OCI-LY3 (cell line): ENCODE measurements at regions not wholly inside any gene's neighbourhood (a gene's known extent, or its start where the extent isn't known, plus 50 kb on each side); places are given as distances from the start of the nearest gene placed in this dataset.

Experiments used
- H2AFZ ChIP-seq: fragments of 200-600, 300-600 bp; shearing (Covaris generic); 2 replicates; pipeline ENCODE4 v1.6.0; 2014; ENCODE audit warnings: antibody characterized with exemption, low read depth, low read length
- H3K27ac ChIP-seq: fragments of 200-600, 300-600 bp; sonication (generic); 2 replicates; pipeline ENCODE4 v1.5.1; 2014; ENCODE audit warnings: mild to moderate bottlenecking, low read length, moderate library complexity, mixed read lengths
- H3K27me3 ChIP-seq: fragments of 200-600, 300-600 bp; sonication (generic); 2 replicates; pipeline ENCODE4 v1.6.1; 2014; ENCODE audit warnings: low read depth, low read length, mixed read lengths
- H3K36me3 ChIP-seq: fragments of 200-600, 300-600 bp; sonication (generic); replicated peaks from 2 replicates; pipeline ENCODE3; 2014; ENCODE audit warnings: low read depth, low read length, mixed read lengths
- H3K4me1 ChIP-seq: fragments of 300-600, 200-600 bp; sonication (generic); 2 replicates; pipeline ENCODE4 v1.6.1; 2014; ENCODE audit warnings: low read length, mixed read lengths
- H3K4me2 ChIP-seq: fragments of 200-600, 300-600 bp; sonication (generic); 2 replicates; pipeline ENCODE4 v1.6.1; 2014; ENCODE audit warnings: low read length, mixed read lengths
- H3K4me3 ChIP-seq: fragments of 300-600, 200-600 bp; sonication (generic); 2 replicates; pipeline ENCODE4 v1.5.1; 2014; ENCODE audit warnings: antibody characterized with exemption, mild to moderate bottlenecking, low read length, moderate library complexity
- H3K79me2 ChIP-seq: fragments of 300-600, 200-600 bp; shearing (Covaris generic); 2 replicates; pipeline ENCODE4 v1.6.1; 2014; ENCODE audit warnings: mild to moderate bottlenecking, low read length, mixed read lengths
- H3K9ac ChIP-seq: fragments of 300-600, 200-600 bp; shearing (Covaris generic); 2 replicates; pipeline ENCODE4 v1.6.0; 2014; ENCODE audit warnings: mild to moderate bottlenecking, low read length, moderate library complexity
- H3K9me3 ChIP-seq: fragments of 200-600, 300-600 bp; shearing (Covaris generic); 2 replicates; pipeline ENCODE4 v1.6.1; 2014; ENCODE audit warnings: low read length, mixed read lengths; ENCODE audit not compliant: insufficient read depth
- H4K20me1 ChIP-seq: fragments of 200-600, 300-600 bp; sonication (generic); 2 replicates; pipeline ENCODE4 v1.6.1; 2016; ENCODE audit warnings: low read length, mixed read lengths; ENCODE audit not compliant: insufficient read depth
- EZH2phosphoT487 ChIP-seq: fragments of 200-600 bp; shearing (Covaris generic); IDR thresholded peaks from 2 replicates; pipeline ENCODE4 v1.6.1; 2018; ENCODE audit warnings: antibody characterized with exemption, mixed run types, low read depth
- TF ChIP-seq, protein P1 (sequence below): fragments of 200-600, 300-600 bp; sonication (generic); IDR thresholded peaks from 2 replicates; pipeline ENCODE4 v1.5.1; 2014; ENCODE audit warnings: antibody characterized with exemption, low read length, low read depth

DNA sequence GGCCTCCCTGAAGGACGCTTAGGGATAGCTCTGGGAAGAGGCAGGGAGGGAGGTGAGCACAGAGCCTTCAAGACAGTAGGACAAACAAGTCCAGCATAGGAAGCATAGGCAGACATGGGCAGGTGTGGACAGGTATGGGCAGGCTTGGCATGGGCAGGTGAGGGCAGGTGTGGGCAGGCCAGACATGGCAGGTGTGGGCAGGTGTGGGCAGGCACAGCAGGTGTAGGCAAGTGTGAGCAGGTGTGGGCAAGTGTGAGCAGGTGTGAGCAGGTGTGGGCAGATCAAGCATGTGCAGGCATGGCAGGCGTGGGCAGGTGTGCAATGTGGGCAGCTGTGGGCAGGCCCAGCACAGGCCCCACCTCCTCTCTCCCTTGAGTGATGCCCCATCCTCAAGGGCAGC is 148.8 kb upstream of the ZMIZ1 start:
- Histone ChIP-seq H3K36me3 (no peaks in the 10 kb centered on the region), H3K27ac (no peak overlapping the region), H4K20me1 (no peaks in the 10 kb centered on the region), H3K79me2 (no peaks in the 10 kb centered on the region), H3K4me3 (no peak overlapping the region), H3K27me3 (peaks cover 38% of the 10 kb centered on the region), H3K4me1 (peaks cover 23% of the 10 kb centered on the region), H3K4me2 (no peak overlapping the region), H2AFZ (no peak overlapping the region), H3K9ac (no peak overlapping the region), H3K9me3 (no peaks in the 10 kb centered on the region)
- TF ChIP-seq EZH2phosphoT487, result no peak
- TF ChIP-seq, protein P1, sequence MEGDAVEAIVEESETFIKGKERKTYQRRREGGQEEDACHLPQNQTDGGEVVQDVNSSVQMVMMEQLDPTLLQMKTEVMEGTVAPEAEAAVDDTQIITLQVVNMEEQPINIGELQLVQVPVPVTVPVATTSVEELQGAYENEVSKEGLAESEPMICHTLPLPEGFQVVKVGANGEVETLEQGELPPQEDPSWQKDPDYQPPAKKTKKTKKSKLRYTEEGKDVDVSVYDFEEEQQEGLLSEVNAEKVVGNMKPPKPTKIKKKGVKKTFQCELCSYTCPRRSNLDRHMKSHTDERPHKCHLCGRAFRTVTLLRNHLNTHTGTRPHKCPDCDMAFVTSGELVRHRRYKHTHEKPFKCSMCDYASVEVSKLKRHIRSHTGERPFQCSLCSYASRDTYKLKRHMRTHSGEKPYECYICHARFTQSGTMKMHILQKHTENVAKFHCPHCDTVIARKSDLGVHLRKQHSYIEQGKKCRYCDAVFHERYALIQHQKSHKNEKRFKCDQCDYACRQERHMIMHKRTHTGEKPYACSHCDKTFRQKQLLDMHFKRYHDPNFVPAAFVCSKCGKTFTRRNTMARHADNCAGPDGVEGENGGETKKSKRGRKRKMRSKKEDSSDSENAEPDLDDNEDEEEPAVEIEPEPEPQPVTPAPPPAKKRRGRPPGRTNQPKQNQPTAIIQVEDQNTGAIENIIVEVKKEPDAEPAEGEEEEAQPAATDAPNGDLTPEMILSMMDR, result no peak

DNA sequence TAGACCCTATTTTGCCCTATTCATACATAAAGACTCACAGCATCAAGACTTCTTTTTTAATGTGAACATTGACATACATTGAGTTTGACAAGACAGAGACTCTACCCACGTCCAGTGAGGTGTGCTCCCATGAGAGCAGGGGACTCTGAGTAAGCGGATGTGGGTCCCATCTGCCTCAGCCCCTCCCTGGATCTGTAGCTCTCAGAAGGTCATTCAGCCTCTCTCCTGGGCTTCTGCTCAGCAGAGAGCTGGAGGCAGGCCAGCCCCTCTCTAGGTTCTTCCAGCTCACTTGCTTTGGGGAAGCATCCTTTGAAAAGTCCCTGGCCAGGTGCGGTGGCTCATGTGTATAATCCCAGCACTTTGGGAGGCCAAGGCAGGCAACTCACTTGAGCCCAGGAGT is 146.9 kb upstream of the ZMIZ1 start:
- H3K9ac ChIP-seq, result no peak overlapping the region
- H2AFZ ChIP-seq, result no peak overlapping the region

DNA sequence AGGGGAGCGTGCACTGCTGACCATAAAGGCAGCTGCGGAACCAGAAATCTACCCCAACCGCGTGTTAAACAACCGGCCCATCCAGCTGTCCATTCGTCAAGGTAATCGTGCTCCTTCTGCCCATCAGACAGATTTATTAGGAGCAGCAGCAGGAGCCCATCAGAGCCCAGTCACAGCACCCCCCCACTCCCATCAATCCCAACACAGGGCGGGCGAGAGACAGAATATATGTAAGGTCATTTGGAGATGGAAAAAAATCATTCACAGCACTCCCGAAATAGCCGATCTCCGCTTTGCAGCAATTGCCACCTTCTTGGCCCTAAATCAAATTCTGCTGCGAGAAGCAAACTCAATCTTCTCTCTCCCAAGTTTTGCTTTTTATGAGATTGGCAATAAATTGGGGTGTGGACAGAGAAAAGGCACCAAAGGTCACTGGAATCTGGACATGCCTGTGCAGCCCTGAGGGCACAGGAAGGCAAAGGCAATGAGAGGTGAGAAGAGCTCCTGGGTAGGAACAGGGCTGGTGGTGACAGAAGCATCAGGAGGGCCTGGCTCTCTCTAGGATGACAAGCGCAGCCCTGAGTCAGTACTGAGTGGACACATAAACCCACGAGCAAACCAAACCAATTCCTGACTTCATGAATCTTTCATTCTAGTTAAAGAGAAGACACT is 145.0 kb upstream of the ZMIZ1 start:
- Histone ChIP-seq H3K36me3 (no peaks in the 10 kb centered on the region), H3K79me2 (no peaks in the 10 kb centered on the region), H2AFZ (no peak overlapping the region), H3K9ac (no peak overlapping the region), H3K4me2 (no peak overlapping the region), H3K27me3 (peaks cover 14% of the 10 kb centered on the region), H4K20me1 (no peaks in the 10 kb centered on the region), H3K9me3 (no peaks in the 10 kb centered on the region), H3K4me3 (no peak overlapping the region), H3K4me1 (no peaks in the 10 kb centered on the region), H3K27ac (no peak overlapping the region)
- TF ChIP-seq, protein P1, result no peak
- TF ChIP-seq EZH2phosphoT487, result no peak

More for the DNA sequence above, 146.9 kb upstream of the ZMIZ1 start:
- Histone ChIP-seq H3K27me3 (peaks cover 27% of the 10 kb centered on the region), H3K9me3 (no peaks in the 10 kb centered on the region), H3K27ac (no peak overlapping the region), H3K4me2 (no peak overlapping the region), H3K4me3 (no peak overlapping the region), H4K20me1 (no peaks in the 10 kb centered on the region), H3K36me3 (no peaks in the 10 kb centered on the region), H3K4me1 (peaks cover 4% of the 10 kb centered on the region), H3K79me2 (no peaks in the 10 kb centered on the region)
- TF ChIP-seq, protein P1, result no peak
- TF ChIP-seq EZH2phosphoT487, result no peak

DNA sequence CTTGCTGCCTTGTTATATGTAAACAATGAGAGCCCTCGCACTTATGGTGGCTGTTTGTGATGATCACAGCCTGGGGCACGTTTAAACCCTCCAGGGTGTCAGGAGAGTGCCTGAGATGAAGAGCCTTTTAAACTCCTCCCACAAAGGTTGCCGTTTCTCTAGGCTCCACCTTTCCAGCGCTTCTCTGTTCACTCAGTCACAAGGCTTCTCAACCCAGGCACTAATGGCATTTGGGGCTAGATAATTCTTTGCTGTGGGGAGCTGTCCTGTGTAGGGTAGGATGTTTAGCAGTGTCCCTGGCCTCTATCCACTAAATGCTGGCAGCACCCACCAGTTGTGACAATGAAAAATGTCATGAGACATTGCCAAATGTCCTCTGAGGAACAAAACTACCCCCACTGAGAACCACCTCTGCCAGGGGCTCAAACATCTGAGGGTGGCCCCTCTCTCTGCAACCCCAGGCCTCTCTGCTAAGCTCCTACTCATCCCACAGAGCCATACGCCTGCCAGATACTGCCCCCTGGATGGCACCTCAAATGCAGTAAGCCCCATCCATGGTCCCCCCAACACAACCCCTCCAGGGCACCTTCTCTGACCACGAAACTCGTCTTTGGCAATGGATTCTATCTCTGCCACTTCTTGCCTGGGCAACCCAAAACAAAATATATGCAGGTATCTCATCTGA is 144.3 kb upstream of the ZMIZ1 start:
- Histone ChIP-seq H3K9me3 (no peaks in the 10 kb centered on the region), H3K9ac (no peak overlapping the region), H3K27me3 (peaks cover 14% of the 10 kb centered on the region), H4K20me1 (no peaks in the 10 kb centered on the region), H3K4me3 (no peak overlapping the region), H2AFZ (no peak overlapping the region), H3K27ac (no peak overlapping the region), H3K4me1 (no peaks in the 10 kb centered on the region), H3K4me2 (no peak overlapping the region), H3K36me3 (no peaks in the 10 kb centered on the region), H3K79me2 (no peaks in the 10 kb centered on the region)
- TF ChIP-seq, protein P1, result no peak
- no peak for TF ChIP-seq EZH2phosphoT487
